ENCODE measurements at regions not wholly inside any gene's neighbourhood (a gene's known extent, or its start where the extent isn't known, plus 50 kb on each side); places are given as distances from the start of the nearest gene placed in this dataset.

- in situ Hi-C loops (cut with MboI; ENCODE audit: low pct_unique_long_range_greater_than_20kb, low sequenced_read_pairs, unreplicated experiment): no loop called here
- no peak for DNase-seq (ENCODE audit: low spot score)
- TF ChIP-seq CTCF (IDR thresholded peaks at IDR 0.05; ENCODE audit: extremely low read depth, insufficient read depth, missing control alignments): no peak
Observed at GRCh38 chr6:133626096-133626666, 262.7 kb upstream of the TCF21 start.

- no peak for DNase-seq (ENCODE audit: low spot score)
- TF ChIP-seq CTCF (IDR thresholded peaks at IDR 0.05; ENCODE audit: extremely low read depth, insufficient read depth, missing control alignments): no peak
- in situ Hi-C loops (cut with MboI; ENCODE audit: low pct_unique_long_range_greater_than_20kb, low sequenced_read_pairs, unreplicated experiment): no loop called here
Observed at GRCh38 chr6:133629970-133630369, 258.9 kb upstream of the TCF21 start.

- in situ Hi-C loops (cut with MboI; ENCODE audit: low pct_unique_long_range_greater_than_20kb, low sequenced_read_pairs, unreplicated experiment): no loop called here
- DNase-seq (ENCODE audit: low spot score): no peak
- TF ChIP-seq CTCF (IDR thresholded peaks at IDR 0.05; ENCODE audit: extremely low read depth, insufficient read depth, missing control alignments): no peak
Observed at GRCh38 chr6:133630651-133631050, 258.3 kb upstream of the TCF21 start.

GRCh38 chr6:133631421-133631820, 257.5 kb upstream of the TCF21 start:
- TF ChIP-seq CTCF (IDR thresholded peaks at IDR 0.05; ENCODE audit: extremely low read depth, insufficient read depth, missing control alignments): no peak
- in situ Hi-C loops (cut with MboI; ENCODE audit: low pct_unique_long_range_greater_than_20kb, low sequenced_read_pairs, unreplicated experiment): no loop called here
- no peak for DNase-seq (ENCODE audit: low spot score)

- no peak for TF ChIP-seq CTCF (IDR thresholded peaks at IDR 0.05; ENCODE audit: extremely low read depth, insufficient read depth, missing control alignments)
- in situ Hi-C loops (cut with MboI; ENCODE audit: low pct_unique_long_range_greater_than_20kb, low sequenced_read_pairs, unreplicated experiment): no loop called here
- no peak for DNase-seq (ENCODE audit: low spot score)
Observed at GRCh38 chr6:133632206-133632605, 256.7 kb upstream of the TCF21 start.

- in situ Hi-C loops (cut with MboI; ENCODE audit: low pct_unique_long_range_greater_than_20kb, low sequenced_read_pairs, unreplicated experiment): no loop called here
- no peak for DNase-seq (ENCODE audit: low spot score)
Observed at GRCh38 chr6:133632906-133633305, 256.0 kb upstream of the TCF21 start.

More at GRCh38 chr6:133632906-133633305, 256.0 kb upstream of the TCF21 start:
- no peak for TF ChIP-seq CTCF (IDR thresholded peaks at IDR 0.05; ENCODE audit: extremely low read depth, insufficient read depth, missing control alignments)
